GM23338 (cell line): ENCODE measurements at regions not wholly inside any gene's neighbourhood (a gene's known extent, or its start where the extent isn't known, plus 50 kb on each side); places are given as distances from the start of the nearest gene placed in this dataset.
A peak's percentile ranks its signal among the peaks of the same experiment; 100 is the strongest.

Experiments
- ATAC-seq: fragments of 200-7000 bp; cut with Tn5 transposase; 3 replicates; pipeline ENCODE4 v1.9.1; 2020
- DNase-seq: peaks from one replicate; pipeline ENCODE4 v3.0.0-alpha.2; 2015; ENCODE audit warnings: low spot score
- H2AFZ ChIP-seq: fragments of 200-600 bp; sonication (generic); 2 replicates; pipeline ENCODE4 v1.8.0; 2016; ENCODE audit warnings: antibody characterized with exemption, mild to moderate bottlenecking, moderate library complexity
- H3F3A ChIP-seq: fragments of 200-600 bp; sonication (generic); replicated peaks from 2 replicates; pipeline ENCODE4 v1.8.0; 2017; ENCODE audit warnings: antibody characterized with exemption, mixed run types, low read depth
- H3K27ac ChIP-seq: fragments of 200-600 bp; sonication (generic); 2 replicates; pipeline ENCODE4 v1.6.1; 2016; ENCODE audit warnings: low read depth
- H3K27me3 ChIP-seq: fragments of 200-600 bp; sonication (generic); 2 replicates; pipeline ENCODE4 v1.8.0; 2016; ENCODE audit warnings: mild to moderate bottlenecking, mixed run types, moderate library complexity; ENCODE audit not compliant: insufficient read depth
- H3K36me3 ChIP-seq: fragments of 200-600 bp; sonication (generic); 2 replicates; pipeline ENCODE4 v1.8.0; 2016; ENCODE audit warnings: mild to moderate bottlenecking; ENCODE audit not compliant: insufficient read depth
- H3K4me1 ChIP-seq: fragments of 200-600 bp; sonication (generic); 2 replicates; pipeline ENCODE4 v1.8.0; 2016; ENCODE audit warnings: mild to moderate bottlenecking, moderate library complexity; ENCODE audit not compliant: insufficient read depth
- H3K4me2 ChIP-seq: fragments of 200-600 bp; sonication (generic); 2 replicates; pipeline ENCODE4 v1.7.1; 2017; ENCODE audit warnings: mixed run types
- H3K4me3 ChIP-seq: fragments of 200-600 bp; sonication (generic); 2 replicates; pipeline ENCODE4 v1.6.1; 2016; ENCODE audit warnings: mixed run types
- H3K79me2 ChIP-seq: fragments of 200-600 bp; sonication (generic); replicated peaks from 2 replicates; pipeline ENCODE4 v1.8.0; 2017; ENCODE audit warnings: mild to moderate bottlenecking; ENCODE audit not compliant: insufficient read depth
- H3K9me2 ChIP-seq: fragments of 200-600 bp; sonication (generic); 2 replicates; pipeline ENCODE4 v1.8.0; 2017; ENCODE audit not compliant: insufficient read depth
- H4K20me1 ChIP-seq: fragments of 200-600 bp; sonication (generic); replicated peaks from 2 replicates; pipeline ENCODE4 v1.8.0; 2017; ENCODE audit warnings: mild to moderate bottlenecking; ENCODE audit not compliant: insufficient read depth
- H3K27ac Mint-ChIP-seq: 2 replicates; pipeline ENCODE4 v1.8.0; 2020; ENCODE audit warnings: inconsistent platforms, mild to moderate bottlenecking, moderate library complexity, mixed read lengths
- H3K27me3 Mint-ChIP-seq: 3 replicates; pipeline ENCODE4 v1.8.0; 2022; ENCODE audit warnings: low read depth, mild to moderate bottlenecking, moderate library complexity, mixed read lengths, inconsistent platforms; ENCODE audit not compliant: insufficient read depth, poor library complexity
- H3K36me3 Mint-ChIP-seq: 3 replicates; pipeline ENCODE4 v1.8.0; 2021; ENCODE audit warnings: low read depth, mild to moderate bottlenecking, inconsistent platforms, moderate library complexity, mixed read lengths
- H3K4me1 Mint-ChIP-seq: 3 replicates; pipeline ENCODE4 v1.8.0; 2020; ENCODE audit warnings: mild to moderate bottlenecking, inconsistent platforms, mixed read lengths
- H3K4me3 Mint-ChIP-seq: 3 replicates; pipeline ENCODE4 v1.8.0; 2021; ENCODE audit warnings: moderate library complexity, mild to moderate bottlenecking, inconsistent platforms, mixed read lengths
- H3K9me3 Mint-ChIP-seq: 3 replicates; pipeline ENCODE4 v1.8.0; 2020; ENCODE audit warnings: moderate library complexity, mild to moderate bottlenecking, inconsistent platforms, mixed read lengths
- CREB1 ChIP-seq: fragments of 250-450 bp; sonication (Bioruptor Pico); IDR thresholded peaks from 2 replicates; pipeline ENCODE4 v1.5.0; 2020; ENCODE audit warnings: low read depth, mild to moderate bottlenecking, moderate library complexity
- CTCF ChIP-seq, 2 experiments: fragments of 200-600 bp in 1 of 2; sonication (generic) in 1 of 2; conservative IDR thresholded peaks; 2 replicates each; pipeline versions ENCODE4 v1.5.1 to v1.6.1; 2016 to 2017; ENCODE audit warnings: antibody characterized with exemption in 2 of 2, low read depth in 2 of 2, mild to moderate bottlenecking in 2 of 2, moderate library complexity in 1 of 2
- EZH2 ChIP-seq: fragments of 200-600 bp; sonication (generic); IDR thresholded peaks from one replicate; pipeline ENCODE4 v1.8.0; 2017; ENCODE audit warnings: antibody characterized with exemption, mild to moderate bottlenecking, low read depth; ENCODE audit not compliant: unreplicated experiment
- EZH2phosphoT487 ChIP-seq: fragments of 200-600 bp; sonication (generic); IDR thresholded peaks from one replicate; pipeline ENCODE4 v1.8.1; 2018; ENCODE audit warnings: antibody characterized with exemption; ENCODE audit not compliant: unreplicated experiment
- JUNB ChIP-seq: IDR thresholded peaks from one replicate; pipeline ENCODE4 v1.6.1; 2016; ENCODE audit warnings: antibody characterized with exemption; ENCODE audit not compliant: unreplicated experiment
- NANOG ChIP-seq: IDR thresholded peaks from 2 replicates; pipeline ENCODE4 v1.6.1; 2016; ENCODE audit warnings: antibody characterized with exemption, borderline replicate concordance
- POLR2AphosphoS5 ChIP-seq: IDR thresholded peaks from 2 replicates; pipeline ENCODE4 v1.6.1; 2016; ENCODE audit warnings: antibody characterized with exemption, low read depth
- STAT1 ChIP-seq: IDR thresholded peaks from one replicate; pipeline ENCODE4 v1.6.1; 2016; ENCODE audit warnings: antibody characterized with exemption; ENCODE audit not compliant: unreplicated experiment
- ZNF114 ChIP-seq: fragments of 250-450 bp; sonication (Bioruptor Pico); IDR thresholded peaks from 2 replicates; pipeline ENCODE4 v1.5.0; 2020; ENCODE audit warnings: mild to moderate bottlenecking, moderate library complexity
- ZNF331 ChIP-seq: fragments of 250-450 bp; sonication (Bioruptor Pico); IDR thresholded peaks from 2 replicates; pipeline ENCODE4 v1.5.0; 2020; ENCODE audit warnings: low read depth, mild to moderate bottlenecking, moderate library complexity
- TF ChIP-seq, protein P1 (sequence below): IDR thresholded peaks from one replicate; pipeline ENCODE4 v1.6.1; 2018; ENCODE audit warnings: antibody characterized with exemption; ENCODE audit not compliant: unreplicated experiment
- TF ChIP-seq, protein P2 (sequence below): fragments of 250-450 bp; sonication (Bioruptor Pico); IDR thresholded peaks from 2 replicates; pipeline ENCODE4 v1.5.0; 2020; ENCODE audit warnings: mild to moderate bottlenecking, moderate library complexity
- TF ChIP-seq, protein P3 (sequence below): IDR thresholded peaks from 2 replicates; pipeline ENCODE4 v1.6.1; 2016; ENCODE audit warnings: antibody characterized with exemption

DNA sequence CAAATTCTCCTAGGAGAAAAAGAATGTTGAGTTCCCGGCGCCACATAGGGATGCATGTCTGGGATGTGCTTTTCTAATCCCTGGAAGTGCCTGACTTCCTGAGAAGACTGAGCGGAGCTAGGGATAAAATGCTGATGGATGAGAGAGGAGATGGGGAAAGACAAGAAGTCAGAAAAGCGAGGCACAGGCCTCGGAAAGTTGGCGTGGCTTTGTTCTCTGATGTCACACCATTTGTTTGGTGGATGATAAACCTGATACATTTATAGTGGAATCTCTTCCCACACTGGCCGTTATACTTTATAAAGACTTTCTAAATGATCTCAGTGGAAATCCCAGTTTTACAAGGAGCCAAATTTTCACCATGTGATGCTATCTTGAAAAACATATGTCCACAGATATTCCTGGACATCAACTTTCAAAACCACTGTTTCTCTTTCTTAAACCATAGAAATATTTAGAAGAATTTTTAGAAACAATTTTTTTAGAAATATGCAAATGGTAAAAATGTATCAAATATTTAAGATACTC, 188.8 kb upstream of the SVIL start:
- Mint-ChIP-seq H3K36me3 (no peaks in the 10 kb centered on the region), H3K4me1 (peaks cover 6% of the 10 kb centered on the region; the same call in 2 of the 3 replicates), H3K4me3 (no peak overlapping the region), H3K27me3 (peaks cover 3% of the 10 kb centered on the region), H3K9me3 (no peaks in the 10 kb centered on the region; the same call in 2 of the 3 replicates), H3K27ac (no peak overlapping the region)
- TF ChIP-seq, protein P1, sequence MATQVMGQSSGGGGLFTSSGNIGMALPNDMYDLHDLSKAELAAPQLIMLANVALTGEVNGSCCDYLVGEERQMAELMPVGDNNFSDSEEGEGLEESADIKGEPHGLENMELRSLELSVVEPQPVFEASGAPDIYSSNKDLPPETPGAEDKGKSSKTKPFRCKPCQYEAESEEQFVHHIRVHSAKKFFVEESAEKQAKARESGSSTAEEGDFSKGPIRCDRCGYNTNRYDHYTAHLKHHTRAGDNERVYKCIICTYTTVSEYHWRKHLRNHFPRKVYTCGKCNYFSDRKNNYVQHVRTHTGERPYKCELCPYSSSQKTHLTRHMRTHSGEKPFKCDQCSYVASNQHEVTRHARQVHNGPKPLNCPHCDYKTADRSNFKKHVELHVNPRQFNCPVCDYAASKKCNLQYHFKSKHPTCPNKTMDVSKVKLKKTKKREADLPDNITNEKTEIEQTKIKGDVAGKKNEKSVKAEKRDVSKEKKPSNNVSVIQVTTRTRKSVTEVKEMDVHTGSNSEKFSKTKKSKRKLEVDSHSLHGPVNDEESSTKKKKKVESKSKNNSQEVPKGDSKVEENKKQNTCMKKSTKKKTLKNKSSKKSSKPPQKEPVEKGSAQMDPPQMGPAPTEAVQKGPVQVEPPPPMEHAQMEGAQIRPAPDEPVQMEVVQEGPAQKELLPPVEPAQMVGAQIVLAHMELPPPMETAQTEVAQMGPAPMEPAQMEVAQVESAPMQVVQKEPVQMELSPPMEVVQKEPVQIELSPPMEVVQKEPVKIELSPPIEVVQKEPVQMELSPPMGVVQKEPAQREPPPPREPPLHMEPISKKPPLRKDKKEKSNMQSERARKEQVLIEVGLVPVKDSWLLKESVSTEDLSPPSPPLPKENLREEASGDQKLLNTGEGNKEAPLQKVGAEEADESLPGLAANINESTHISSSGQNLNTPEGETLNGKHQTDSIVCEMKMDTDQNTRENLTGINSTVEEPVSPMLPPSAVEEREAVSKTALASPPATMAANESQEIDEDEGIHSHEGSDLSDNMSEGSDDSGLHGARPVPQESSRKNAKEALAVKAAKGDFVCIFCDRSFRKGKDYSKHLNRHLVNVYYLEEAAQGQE, result no peak
- no peak for TF ChIP-seq ZNF114
- no peak for TF ChIP-seq JUNB
- no peak for TF ChIP-seq ZNF331 (CRISPR knock-in tag)
- TF ChIP-seq POLR2AphosphoS5, result no peak
- TF ChIP-seq, protein P2, sequence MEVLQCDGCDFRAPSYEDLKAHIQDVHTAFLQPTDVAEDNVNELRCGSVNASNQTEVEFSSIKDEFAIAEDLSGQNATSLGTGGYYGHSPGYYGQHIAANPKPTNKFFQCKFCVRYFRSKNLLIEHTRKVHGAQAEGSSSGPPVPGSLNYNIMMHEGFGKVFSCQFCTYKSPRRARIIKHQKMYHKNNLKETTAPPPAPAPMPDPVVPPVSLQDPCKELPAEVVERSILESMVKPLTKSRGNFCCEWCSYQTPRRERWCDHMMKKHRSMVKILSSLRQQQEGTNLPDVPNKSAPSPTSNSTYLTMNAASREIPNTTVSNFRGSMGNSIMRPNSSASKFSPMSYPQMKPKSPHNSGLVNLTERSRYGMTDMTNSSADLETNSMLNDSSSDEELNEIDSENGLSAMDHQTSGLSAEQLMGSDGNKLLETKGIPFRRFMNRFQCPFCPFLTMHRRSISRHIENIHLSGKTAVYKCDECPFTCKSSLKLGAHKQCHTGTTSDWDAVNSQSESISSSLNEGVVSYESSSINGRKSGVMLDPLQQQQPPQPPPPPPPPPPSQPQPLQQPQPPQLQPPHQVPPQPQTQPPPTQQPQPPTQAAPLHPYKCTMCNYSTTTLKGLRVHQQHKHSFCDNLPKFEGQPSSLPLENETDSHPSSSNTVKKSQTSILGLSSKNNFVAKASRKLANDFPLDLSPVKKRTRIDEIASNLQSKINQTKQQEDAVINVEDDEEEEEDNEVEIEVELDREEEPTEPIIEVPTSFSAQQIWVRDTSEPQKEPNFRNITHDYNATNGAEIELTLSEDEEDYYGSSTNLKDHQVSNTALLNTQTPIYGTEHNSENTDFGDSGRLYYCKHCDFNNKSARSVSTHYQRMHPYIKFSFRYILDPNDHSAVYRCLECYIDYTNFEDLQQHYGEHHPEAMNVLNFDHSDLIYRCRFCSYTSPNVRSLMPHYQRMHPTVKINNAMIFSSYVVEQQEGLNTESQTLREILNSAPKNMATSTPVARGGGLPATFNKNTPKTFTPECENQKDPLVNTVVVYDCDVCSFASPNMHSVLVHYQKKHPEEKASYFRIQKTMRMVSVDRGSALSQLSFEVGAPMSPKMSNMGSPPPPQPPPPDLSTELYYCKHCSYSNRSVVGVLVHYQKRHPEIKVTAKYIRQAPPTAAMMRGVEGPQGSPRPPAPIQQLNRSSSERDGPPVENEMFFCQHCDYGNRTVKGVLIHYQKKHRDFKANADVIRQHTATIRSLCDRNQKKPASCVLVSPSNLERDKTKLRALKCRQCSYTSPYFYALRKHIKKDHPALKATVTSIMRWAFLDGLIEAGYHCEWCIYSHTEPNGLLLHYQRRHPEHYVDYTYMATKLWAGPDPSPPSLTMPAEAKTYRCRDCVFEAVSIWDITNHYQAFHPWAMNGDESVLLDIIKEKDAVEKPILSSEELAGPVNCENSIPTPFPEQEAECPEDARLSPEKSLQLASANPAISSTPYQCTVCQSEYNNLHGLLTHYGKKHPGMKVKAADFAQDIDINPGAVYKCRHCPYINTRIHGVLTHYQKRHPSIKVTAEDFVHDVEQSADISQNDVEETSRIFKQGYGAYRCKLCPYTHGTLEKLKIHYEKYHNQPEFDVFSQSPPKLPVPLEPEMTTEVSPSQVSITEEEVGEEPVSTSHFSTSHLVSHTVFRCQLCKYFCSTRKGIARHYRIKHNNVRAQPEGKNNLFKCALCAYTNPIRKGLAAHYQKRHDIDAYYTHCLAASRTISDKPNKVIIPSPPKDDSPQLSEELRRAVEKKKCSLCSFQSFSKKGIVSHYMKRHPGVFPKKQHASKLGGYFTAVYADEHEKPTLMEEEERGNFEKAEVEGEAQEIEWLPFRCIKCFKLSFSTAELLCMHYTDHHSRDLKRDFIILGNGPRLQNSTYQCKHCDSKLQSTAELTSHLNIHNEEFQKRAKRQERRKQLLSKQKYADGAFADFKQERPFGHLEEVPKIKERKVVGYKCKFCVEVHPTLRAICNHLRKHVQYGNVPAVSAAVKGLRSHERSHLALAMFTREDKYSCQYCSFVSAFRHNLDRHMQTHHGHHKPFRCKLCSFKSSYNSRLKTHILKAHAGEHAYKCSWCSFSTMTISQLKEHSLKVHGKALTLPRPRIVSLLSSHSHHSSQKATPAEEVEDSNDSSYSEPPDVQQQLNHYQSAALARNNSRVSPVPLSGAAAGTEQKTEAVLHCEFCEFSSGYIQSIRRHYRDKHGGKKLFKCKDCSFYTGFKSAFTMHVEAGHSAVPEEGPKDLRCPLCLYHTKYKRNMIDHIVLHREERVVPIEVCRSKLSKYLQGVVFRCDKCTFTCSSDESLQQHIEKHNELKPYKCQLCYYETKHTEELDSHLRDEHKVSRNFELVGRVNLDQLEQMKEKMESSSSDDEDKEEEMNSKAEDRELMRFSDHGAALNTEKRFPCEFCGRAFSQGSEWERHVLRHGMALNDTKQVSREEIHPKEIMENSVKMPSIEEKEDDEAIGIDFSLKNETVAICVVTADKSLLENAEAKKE (CRISPR knock-in tag), result no peak
- TF ChIP-seq, protein P3, sequence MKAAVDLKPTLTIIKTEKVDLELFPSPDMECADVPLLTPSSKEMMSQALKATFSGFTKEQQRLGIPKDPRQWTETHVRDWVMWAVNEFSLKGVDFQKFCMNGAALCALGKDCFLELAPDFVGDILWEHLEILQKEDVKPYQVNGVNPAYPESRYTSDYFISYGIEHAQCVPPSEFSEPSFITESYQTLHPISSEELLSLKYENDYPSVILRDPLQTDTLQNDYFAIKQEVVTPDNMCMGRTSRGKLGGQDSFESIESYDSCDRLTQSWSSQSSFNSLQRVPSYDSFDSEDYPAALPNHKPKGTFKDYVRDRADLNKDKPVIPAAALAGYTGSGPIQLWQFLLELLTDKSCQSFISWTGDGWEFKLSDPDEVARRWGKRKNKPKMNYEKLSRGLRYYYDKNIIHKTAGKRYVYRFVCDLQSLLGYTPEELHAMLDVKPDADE, result no peak
- no peak for TF ChIP-seq EZH2
- no peak for TF ChIP-seq EZH2phosphoT487
- TF ChIP-seq STAT1, result no peak
- no peak for TF ChIP-seq CTCF (conservative IDR thresholded peaks at IDR 0.05; ENCODE audit: low read depth in 2 of 2)
- TF ChIP-seq NANOG, result no peak
- TF ChIP-seq CREB1 (CRISPR knock-in tag), result no peak
- Histone ChIP-seq H3F3A (no peaks in the 10 kb centered on the region), H3K4me1 (no peaks in the 10 kb centered on the region), H3K27ac (no peak overlapping the region), H3K4me2 (no peak overlapping the region), H3K4me3 (no peak overlapping the region), H3K79me2 (no peaks in the 10 kb centered on the region), H2AFZ (no peak overlapping the region), H3K9me2 (no peaks in the 10 kb centered on the region), H3K27me3 (no peaks in the 10 kb centered on the region), H3K36me3 (no peaks in the 10 kb centered on the region; the same call in 1 of the 2 replicates), H4K20me1 (no peaks in the 10 kb centered on the region)
- DNase-seq, result peak; percentile 20
- ATAC-seq, result peak; percentile 39
